ENCODE measurements at regions not wholly inside any gene's neighbourhood (a gene's known extent, or its start where the extent isn't known, plus 50 kb on each side); places are given as distances from the start of the nearest gene placed in this dataset.

- DNase-seq (ENCODE audit: insufficient read length, low spot score) = no peak
- FAIRE-seq = no peak
- no peak for TF ChIP-seq CTCF (IDR thresholded peaks at IDR 0.05; ENCODE audit: insufficient read depth, missing control alignments)
These were observed 127.2 kb downstream of the TM9SF2 start for GRCh38 chr13:99628442-99628841.

- no peak for DNase-seq (ENCODE audit: insufficient read length, low spot score)
- FAIRE-seq = no peak
- TF ChIP-seq CTCF (IDR thresholded peaks at IDR 0.05; ENCODE audit: insufficient read depth, missing control alignments) = no peak
These were observed 125.3 kb downstream of the TM9SF2 start for GRCh38 chr13:99626461-99627082.

GRCh38 chr13:99624936-99625540 lies 123.8 kb downstream of the TM9SF2 start:
- DNase-seq (ENCODE audit: insufficient read length, low spot score) (no peak), FAIRE-seq (no peak)
- no peak for TF ChIP-seq CTCF (IDR thresholded peaks at IDR 0.05; ENCODE audit: insufficient read depth, missing control alignments)

- FAIRE-seq = no peak
- DNase-seq (ENCODE audit: insufficient read length, low spot score) = no peak
- TF ChIP-seq CTCF (IDR thresholded peaks at IDR 0.05; ENCODE audit: insufficient read depth, missing control alignments) = no peak
These were observed 119.5 kb downstream of the TM9SF2 start for GRCh38 chr13:99620806-99621205.

GRCh38 chr13:99619207-99619606 lies 117.9 kb downstream of the TM9SF2 start:
- DNase-seq (ENCODE audit: insufficient read length, low spot score) (no peak), FAIRE-seq (no peak)
- TF ChIP-seq CTCF (IDR thresholded peaks at IDR 0.05; ENCODE audit: insufficient read depth, missing control alignments) = no peak

- FAIRE-seq = peak; percentile 29
- TF ChIP-seq CTCF (IDR thresholded peaks at IDR 0.05; ENCODE audit: insufficient read depth, missing control alignments) = peak; percentile 71
- DNase-seq (ENCODE audit: insufficient read length, low spot score) = no peak
These were observed 116.4 kb downstream of the TM9SF2 start for GRCh38 chr13:99617474-99618255.

GRCh38 chr13:99614465-99614885 lies 113.2 kb downstream of the TM9SF2 start:
- TF ChIP-seq CTCF (IDR thresholded peaks at IDR 0.05; ENCODE audit: insufficient read depth, missing control alignments) = peak; percentile 44
- DNase-seq (ENCODE audit: insufficient read length, low spot score) (no peak), FAIRE-seq (no peak)
